ENCODE measurements at regions not wholly inside any gene's neighbourhood (a gene's known extent, or its start where the extent isn't known, plus 50 kb on each side); places are given as distances from the start of the nearest gene placed in this dataset.
"Not testable (repeated sequence)": the region's sequence is repeated elsewhere in the genome, so short reads cannot be mapped to it uniquely, and the experiment has no call there.

DNA sequence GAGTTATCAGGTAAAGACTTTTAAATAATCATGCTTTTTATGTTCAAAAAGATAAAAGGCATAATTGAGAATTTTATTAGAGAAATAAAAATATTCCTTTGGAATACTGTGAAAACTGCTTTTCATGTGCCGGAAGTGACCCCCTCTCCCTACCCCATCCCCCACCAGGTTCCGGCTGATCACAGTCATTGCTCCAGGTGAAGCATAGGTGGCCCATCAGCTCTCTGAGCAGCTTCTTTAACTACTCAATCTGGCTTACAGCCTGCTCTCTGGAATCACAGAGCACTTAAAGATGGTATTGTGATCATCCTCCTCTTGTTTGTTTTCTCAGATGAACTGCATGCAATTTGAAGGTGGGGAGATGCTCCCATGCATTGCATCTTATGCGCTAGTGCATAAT lies 257.7 kb downstream of the EN1 start:
- no peak for DNase-seq (ENCODE audit: extremely low spot score)
- H3K36me3 ChIP-seq (ENCODE audit: insufficient read depth): no peaks in the 10 kb centered on the region
- H3K27ac ChIP-seq (ENCODE audit: low read depth): no peak overlapping the region
- H3K4me3 ChIP-seq (ENCODE audit: low read depth, low read length): no peak overlapping the region
- H3K4me1 ChIP-seq (ENCODE audit: insufficient read depth): no peaks in the 10 kb centered on the region
- WGBS: 79% methylated on average over 3 of the region's 3 CpGs

DNA sequence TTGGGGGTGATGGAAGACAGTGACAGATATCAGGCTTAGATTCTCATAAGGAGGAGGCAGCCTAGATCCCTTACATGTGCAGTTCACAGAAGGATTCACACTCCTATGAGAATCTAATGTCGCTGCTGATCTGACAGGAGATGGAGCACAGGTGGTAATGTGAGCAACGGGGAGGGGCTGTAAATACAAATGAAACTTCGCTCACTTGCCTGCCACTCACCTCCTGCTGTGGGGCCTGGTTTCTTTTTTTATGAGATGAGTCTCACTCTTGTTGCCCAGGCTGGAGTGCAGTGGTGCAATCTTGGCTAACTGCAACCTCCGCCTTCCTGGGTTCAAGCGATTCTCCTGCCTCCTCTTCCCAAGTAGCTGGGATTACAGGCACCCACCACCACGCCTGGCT lies 258.6 kb downstream of the EN1 start:
- Histone ChIP-seq H3K4me1 (ENCODE audit: insufficient read depth) (no peaks in the 10 kb centered on the region), H3K4me3 (ENCODE audit: low read depth, low read length) (no peak overlapping the region), H3K27ac (ENCODE audit: low read depth) (no peak overlapping the region), H3K36me3 (ENCODE audit: insufficient read depth) (no peaks in the 10 kb centered on the region)
- no peak for DNase-seq (ENCODE audit: extremely low spot score)
- 57% methylated on average over 6 of the region's 6 CpGs for WGBS

DNA sequence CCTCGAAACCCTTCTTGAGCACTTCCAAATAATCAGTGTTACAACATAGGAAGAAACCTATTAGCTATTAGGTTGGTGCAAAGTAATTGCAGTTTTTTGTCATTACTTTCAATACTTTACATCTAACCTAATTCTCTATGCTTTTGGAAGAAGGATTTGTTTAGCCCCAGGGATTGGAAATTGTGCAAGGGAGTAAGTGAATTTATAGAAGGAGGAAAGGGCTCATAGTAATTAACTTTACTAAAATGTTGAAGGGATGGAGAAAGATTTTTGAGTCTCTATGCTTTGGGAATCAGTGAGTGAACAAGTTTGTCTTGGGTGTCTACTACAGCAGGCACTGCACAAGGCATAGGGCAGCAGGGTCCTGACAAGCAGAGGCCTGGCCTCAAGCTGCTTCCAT lies 261.1 kb downstream of the EN1 start:
- Histone ChIP-seq H3K4me3 (ENCODE audit: low read depth, low read length) (no peak overlapping the region), H3K4me1 (ENCODE audit: insufficient read depth) (no peaks in the 10 kb centered on the region), H3K27ac (ENCODE audit: low read depth) (no peak overlapping the region), H3K36me3 (ENCODE audit: insufficient read depth) (no peaks in the 10 kb centered on the region)
- 84% methylated on average over 1 of the region's 1 CpG for WGBS
- DNase-seq (ENCODE audit: extremely low spot score): no peak

DNA sequence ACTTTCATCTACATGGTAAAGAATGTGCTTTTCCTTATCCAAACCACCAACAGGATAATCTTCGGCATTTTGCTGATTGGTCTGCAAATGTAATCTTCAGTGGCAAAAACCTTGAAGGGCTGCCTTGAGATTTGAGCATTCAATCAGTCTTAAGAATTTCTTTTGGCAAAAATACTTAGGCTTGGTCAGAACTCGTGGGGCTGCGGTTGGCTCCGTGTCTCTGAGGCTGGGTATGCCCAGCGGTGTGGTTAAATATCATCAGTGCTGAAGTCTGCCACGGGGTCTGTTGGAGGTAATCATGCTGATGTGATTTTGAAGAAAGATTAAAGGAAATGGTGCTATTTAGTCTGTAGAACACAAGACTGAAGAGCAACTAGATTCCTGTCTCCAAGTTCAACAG lies 262.6 kb downstream of the EN1 start:
- 52% methylated on average over 6 of the region's 6 CpGs for WGBS
- no peak for DNase-seq (ENCODE audit: extremely low spot score)
- no peaks in the 10 kb centered on the region for H3K4me1 ChIP-seq (ENCODE audit: insufficient read depth)
- H3K36me3 ChIP-seq (ENCODE audit: insufficient read depth): no peaks in the 10 kb centered on the region
- no peak overlapping the region for H3K27ac ChIP-seq (ENCODE audit: low read depth)
- no peak overlapping the region for H3K4me3 ChIP-seq (ENCODE audit: low read depth, low read length)

DNA sequence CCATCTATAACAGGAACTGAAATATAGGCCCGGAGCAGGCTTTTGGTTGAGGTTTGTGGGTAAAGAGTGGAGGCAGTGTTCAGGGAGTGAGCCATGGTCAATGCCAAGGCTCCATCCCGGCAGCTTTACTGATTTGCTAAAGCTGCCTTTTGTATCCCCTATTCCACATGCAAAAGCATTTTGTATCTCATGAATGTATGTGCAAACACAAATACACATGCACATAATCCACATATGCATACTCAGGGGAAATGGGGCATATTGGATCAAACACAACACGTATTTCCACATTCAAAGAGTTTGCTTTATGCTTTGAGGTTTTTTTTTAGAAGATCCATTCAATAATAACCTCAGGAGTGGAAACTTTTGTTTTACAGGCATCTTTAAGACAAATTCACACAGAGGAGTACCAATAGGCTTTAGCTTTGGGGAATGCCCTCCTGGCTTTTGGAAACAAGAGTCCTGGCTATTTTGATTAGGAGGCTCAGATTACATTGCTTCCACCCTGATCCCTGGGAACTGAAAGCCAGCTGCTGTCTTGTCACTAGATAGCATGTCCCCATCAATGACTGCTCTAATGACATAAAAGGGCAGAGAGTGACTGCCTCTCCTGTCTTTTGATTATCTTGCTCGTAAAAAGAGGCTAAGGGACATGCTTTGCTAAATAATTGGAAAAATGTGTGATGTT lies 263.2 kb downstream of the EN1 start:
- Histone ChIP-seq H3K27ac (ENCODE audit: low read depth) (no peak overlapping the region), H3K4me1 (ENCODE audit: insufficient read depth) (no peaks in the 10 kb centered on the region), H3K36me3 (ENCODE audit: insufficient read depth) (no peaks in the 10 kb centered on the region), H3K4me3 (ENCODE audit: low read depth, low read length) (no peak overlapping the region)
- WGBS: 45% methylated on average over 4 of the region's 4 CpGs
- no peak for DNase-seq (ENCODE audit: extremely low spot score)

DNA sequence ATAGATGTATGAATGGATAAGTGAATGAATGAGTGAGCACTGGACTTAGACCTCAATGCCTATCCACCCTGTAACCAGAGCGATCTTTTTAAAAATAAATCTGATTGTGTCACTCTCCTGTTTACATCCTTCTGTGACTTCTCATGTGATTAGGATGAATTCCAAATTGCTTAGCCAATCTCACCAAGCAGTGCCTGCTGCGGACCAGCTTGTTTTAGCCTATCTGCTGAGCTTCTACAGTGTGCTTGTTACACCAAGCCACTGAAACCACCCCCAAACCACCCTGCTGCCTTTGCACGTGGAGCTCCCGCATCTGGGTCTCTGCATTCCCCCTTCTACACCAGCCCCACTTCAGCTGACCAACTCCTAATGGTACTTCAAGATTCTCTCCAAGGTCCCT lies 265.4 kb downstream of the EN1 start:
- Histone ChIP-seq H3K4me3 (ENCODE audit: low read depth, low read length) (no peak overlapping the region), H3K27ac (ENCODE audit: low read depth) (no peak overlapping the region), H3K36me3 (ENCODE audit: insufficient read depth) (no peaks in the 10 kb centered on the region), H3K4me1 (ENCODE audit: insufficient read depth) (no peaks in the 10 kb centered on the region)
- no peak for DNase-seq (ENCODE audit: extremely low spot score)
- 91% methylated on average over 4 of the region's 4 CpGs for WGBS

DNA sequence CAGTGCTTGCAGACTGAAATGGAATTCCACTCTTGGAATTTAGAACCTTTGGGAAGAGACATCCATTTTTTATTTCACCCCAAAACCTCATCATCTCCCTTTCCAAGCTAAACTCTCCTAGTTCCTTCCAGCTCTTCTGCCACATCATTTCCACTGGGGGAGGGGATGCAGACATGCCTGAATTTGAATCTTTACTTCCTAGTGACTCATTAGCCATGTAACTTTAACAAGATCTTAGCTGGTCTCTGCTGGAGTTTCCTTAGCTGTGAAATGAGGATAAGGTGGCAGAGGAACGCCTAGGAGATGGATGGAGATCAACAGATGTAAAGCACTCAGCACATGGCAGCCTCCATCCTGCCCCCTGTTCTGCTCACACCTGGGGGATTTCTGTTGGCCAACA lies 266.8 kb downstream of the EN1 start:
- no peak for DNase-seq (ENCODE audit: extremely low spot score)
- H3K36me3 ChIP-seq (ENCODE audit: insufficient read depth): no peaks in the 10 kb centered on the region
- H3K27ac ChIP-seq (ENCODE audit: low read depth): no peak overlapping the region
- H3K4me1 ChIP-seq (ENCODE audit: insufficient read depth): no peaks in the 10 kb centered on the region
- WGBS: 49% methylated on average over 1 of the region's 1 CpG
- no peak overlapping the region for H3K4me3 ChIP-seq (ENCODE audit: low read depth, low read length)

DNA sequence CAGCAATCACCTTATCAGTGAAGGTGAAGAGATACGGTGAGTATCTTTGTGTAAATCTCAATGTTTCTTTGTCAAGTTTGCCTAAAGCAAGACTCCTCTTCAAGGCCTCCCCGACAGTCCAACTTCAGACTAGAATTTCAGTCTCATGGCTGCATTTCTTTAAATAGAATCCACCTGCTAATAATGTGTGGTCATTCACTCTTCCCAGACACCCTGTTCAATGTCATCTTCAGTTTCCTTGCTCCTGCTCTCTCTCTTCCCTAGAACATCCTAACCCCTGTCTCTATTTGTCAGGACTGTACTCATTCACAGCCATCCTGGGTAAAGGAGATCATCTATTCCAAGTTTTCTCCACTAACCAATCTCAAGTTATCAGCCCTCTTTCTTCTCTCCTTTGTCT lies 267.3 kb downstream of the EN1 start:
- 68% methylated on average over 2 of the region's 2 CpGs for WGBS
- Histone ChIP-seq H3K4me1 (ENCODE audit: insufficient read depth) (no peaks in the 10 kb centered on the region), H3K27ac (ENCODE audit: low read depth) (no peak overlapping the region), H3K36me3 (ENCODE audit: insufficient read depth) (no peaks in the 10 kb centered on the region), H3K4me3 (ENCODE audit: low read depth, low read length) (no peak overlapping the region)
- DNase-seq (ENCODE audit: extremely low spot score): no peak

DNA sequence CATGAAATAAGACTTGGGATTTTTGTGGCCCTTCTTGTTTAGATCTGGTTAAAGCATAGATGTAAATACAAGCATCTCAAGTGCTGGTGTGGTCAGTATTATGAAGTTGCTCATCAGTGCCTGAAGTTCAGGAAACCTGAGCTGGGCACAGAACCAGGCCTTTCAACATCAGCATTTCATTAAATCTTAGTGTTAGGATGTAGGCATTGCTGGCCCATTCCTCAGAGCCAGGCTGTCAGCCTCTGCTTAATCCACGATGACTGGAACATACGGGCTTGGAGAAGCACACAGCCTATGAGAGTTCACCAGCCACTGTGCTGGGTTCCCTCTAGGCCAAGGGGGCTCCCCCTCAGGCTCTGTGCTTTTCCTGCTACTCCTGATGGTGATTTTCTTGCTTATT lies 270.2 kb downstream of the EN1 start:
- H3K4me3 ChIP-seq (ENCODE audit: low read depth, low read length): no peak overlapping the region
- H3K36me3 ChIP-seq (ENCODE audit: insufficient read depth): no peaks in the 10 kb centered on the region
- 36% methylated on average over 2 of the region's 2 CpGs for WGBS
- no peak for DNase-seq (ENCODE audit: extremely low spot score)
- H3K4me1 ChIP-seq (ENCODE audit: insufficient read depth): no peaks in the 10 kb centered on the region
- no peak overlapping the region for H3K27ac ChIP-seq (ENCODE audit: low read depth)

DNA sequence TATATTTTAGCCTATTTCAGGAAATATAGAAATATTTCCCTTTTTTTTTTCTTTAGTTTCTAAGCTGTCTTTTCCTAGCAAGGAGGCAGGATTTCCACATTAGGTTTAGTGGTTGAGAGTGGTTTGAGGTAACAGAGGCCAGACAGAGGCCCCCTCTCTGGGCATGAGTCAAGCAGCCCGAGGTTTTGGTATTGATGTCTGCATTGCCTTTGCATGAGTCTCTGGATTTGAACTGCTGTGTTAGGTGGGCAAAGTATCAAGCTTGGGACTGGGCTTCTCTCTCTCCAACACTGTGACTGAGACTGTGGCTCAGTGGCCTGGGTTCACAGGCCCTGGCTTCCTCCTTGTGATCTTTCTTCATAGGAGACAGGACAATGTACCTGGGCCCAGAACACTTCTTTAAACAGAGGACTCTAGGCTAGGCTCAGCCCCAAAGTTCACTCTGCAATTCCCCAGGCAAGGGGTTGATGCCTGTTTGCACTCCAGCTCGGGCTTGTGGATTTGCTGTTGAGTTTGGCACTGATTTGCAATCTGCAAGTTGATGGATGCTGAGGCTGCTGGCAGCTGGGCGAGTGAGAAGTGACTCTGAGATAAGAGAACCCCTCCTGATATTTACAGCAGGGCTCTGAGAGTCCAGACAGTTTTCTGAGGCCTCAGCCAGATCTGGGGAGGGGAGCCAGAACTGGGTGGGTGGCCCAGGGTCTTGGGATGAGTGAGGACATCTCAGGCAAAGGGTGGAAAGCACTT lies 271.2 kb downstream of the EN1 start:
- no peak for DNase-seq (ENCODE audit: extremely low spot score)
- H3K36me3 ChIP-seq (ENCODE audit: insufficient read depth): no peaks in the 10 kb centered on the region
- no peak overlapping the region for H3K4me3 ChIP-seq (ENCODE audit: low read depth, low read length)
- no peak overlapping the region for H3K27ac ChIP-seq (ENCODE audit: low read depth)
- H3K4me1 ChIP-seq (ENCODE audit: insufficient read depth): no peaks in the 10 kb centered on the region
- 34% methylated on average over 3 of the region's 3 CpGs for WGBS

DNA sequence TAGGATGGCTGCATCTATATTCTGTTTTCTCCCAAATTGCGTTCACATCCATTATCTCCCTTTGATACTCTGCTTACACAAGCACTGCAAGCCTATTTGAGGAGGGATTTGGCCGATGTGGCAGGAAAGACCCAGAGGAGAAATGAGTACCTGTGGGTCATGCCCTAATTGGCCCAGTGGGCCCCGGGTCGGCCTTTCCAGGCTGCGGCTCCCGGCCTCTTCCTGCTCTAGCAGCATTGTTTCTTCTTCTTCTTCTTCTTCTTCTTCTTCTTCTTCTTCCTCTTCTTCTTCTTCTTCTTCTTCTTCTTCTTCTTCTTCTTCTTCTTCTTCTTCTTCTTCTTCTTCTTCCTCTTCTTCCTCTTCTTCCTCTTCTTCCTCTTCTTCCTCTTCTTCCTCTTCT lies 275.1 kb downstream of the EN1 start:
- DNase-seq (ENCODE audit: extremely low spot score); H3K4me3 ChIP-seq (ENCODE audit: low read depth, low read length); H3K4me1 ChIP-seq (ENCODE audit: insufficient read depth); H3K36me3 ChIP-seq (ENCODE audit: insufficient read depth); H3K27ac ChIP-seq (ENCODE audit: low read depth): not testable (repeated sequence)
- 92% methylated on average over 6 of the region's 6 CpGs for WGBS

DNA sequence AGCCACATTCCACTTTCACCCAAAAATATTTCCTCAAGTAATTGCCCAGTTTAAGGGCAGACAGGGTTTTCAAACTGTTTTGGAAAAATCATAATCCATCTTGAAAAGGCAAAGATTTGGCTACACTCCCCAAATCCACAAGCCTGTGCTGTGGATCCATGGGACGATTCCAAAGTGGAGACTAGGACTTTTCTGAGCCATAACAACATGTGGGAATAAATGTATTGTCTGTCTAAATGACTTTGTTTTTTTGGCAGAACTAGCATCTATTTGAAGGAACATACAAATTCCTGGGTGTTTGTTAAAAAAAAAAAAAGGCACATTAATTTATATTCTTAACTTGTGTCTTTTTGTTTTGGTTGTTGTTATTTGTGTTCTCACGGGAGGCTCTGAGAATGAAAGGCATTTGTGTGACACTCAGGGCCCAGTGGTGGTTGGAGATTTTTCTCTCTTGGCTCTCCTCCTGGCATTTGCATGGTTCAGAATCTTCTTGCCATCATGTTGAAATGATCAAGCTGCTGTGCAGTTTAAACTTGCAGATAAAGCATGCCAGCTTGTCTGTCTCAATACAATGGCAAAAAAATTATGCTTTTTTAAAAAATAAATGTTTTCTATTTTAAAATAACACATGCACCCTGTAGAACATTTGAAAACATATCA lies 277.4 kb downstream of the EN1 start:
- 34% methylated on average over 2 of the region's 2 CpGs for WGBS
- no peak for DNase-seq (ENCODE audit: extremely low spot score)
- no peak overlapping the region for H3K27ac ChIP-seq (ENCODE audit: low read depth)

DNA sequence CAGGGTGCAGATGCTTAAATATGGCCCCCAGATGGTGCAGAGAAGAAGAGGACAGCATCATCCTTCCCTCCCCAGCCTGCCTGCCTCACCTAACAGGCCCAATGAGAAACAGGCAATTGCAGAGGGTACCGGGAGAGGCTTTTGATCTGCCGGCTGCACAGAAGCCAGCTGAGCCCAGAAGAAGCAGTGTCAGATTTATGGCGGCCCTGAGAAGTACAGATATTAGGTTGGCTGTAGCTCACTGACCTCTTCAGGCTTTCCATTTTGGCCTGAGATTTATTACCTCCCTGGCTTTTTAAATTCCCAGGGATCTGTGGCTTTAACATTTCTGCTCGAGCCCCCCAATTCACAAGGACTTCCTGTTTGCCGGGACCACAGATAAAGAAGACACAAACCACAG lies 278.7 kb downstream of the EN1 start:
- H3K4me1 ChIP-seq (ENCODE audit: insufficient read depth): no peaks in the 10 kb centered on the region
- WGBS: 33% methylated on average over 5 of the region's 5 CpGs
- no peaks in the 10 kb centered on the region for H3K36me3 ChIP-seq (ENCODE audit: insufficient read depth)
- H3K4me3 ChIP-seq (ENCODE audit: low read depth, low read length): no peak overlapping the region
- DNase-seq (ENCODE audit: extremely low spot score): no peak
- H3K27ac ChIP-seq (ENCODE audit: low read depth): no peak overlapping the region

More for the DNA sequence above, 277.4 kb downstream of the EN1 start:
- Histone ChIP-seq H3K4me1 (ENCODE audit: insufficient read depth) (no peaks in the 10 kb centered on the region), H3K4me3 (ENCODE audit: low read depth, low read length) (no peak overlapping the region), H3K36me3 (ENCODE audit: insufficient read depth) (no peaks in the 10 kb centered on the region)

Data from urinary bladder (tissue), 3 donors.